Activated CD8-positive, alpha-beta memory T cell treated with anti-CD3 and anti-CD28 coated beads, Interleukin-2, amount 10 ng/mL, durations not matched to agents 7 days and 5 days (primary cell): ENCODE measurements at regions not wholly inside any gene's neighbourhood (a gene's known extent, or its start where the extent isn't known, plus 50 kb on each side); places are given as distances from the start of the nearest gene placed in this dataset.
"Not testable (repeated sequence)": the region's sequence is repeated elsewhere in the genome, so short reads cannot be mapped to it uniquely, and the experiment has no call there.

Source experiments
- ATAC-seq: fragments of 150-1000 bp; cut with Tn5 transposase; one replicate; pipeline ENCODE4 v1.10.0; 2021; ENCODE audit warnings: moderate library complexity
- CTCF ChIA-PET: fragments of 350-600 bp; sonication (Branson Sonifier 250); formaldehyde crosslinking; loops from one replicate; lab custom pipeline; 2021; ENCODE audit warnings: antibody characterized with exemption; lab: Charles Lee
- DNase-seq: peaks from one replicate; pipeline ENCODE4 v3.0.0-alpha.2; 2020
- H3K27ac Mint-ChIP-seq: one replicate; pipeline ENCODE4 v1.8.0; 2021; ENCODE audit warnings: mild to moderate bottlenecking, mixed read lengths
- H3K27me3 Mint-ChIP-seq: one replicate; pipeline ENCODE4 v1.8.0; 2021; ENCODE audit warnings: mixed read lengths
- H3K36me3 Mint-ChIP-seq: one replicate; pipeline ENCODE4 v1.8.0; 2021; ENCODE audit warnings: mild to moderate bottlenecking, mixed read lengths
- H3K4me1 Mint-ChIP-seq: one replicate; pipeline ENCODE4 v1.8.0; 2021; ENCODE audit warnings: mixed read lengths
- H3K4me3 Mint-ChIP-seq: one replicate; pipeline ENCODE4 v1.8.0; 2021; ENCODE audit warnings: mild to moderate bottlenecking, moderate library complexity, mixed read lengths
- H3K9me3 Mint-ChIP-seq: one replicate; pipeline ENCODE4 v1.8.0; 2022; ENCODE audit warnings: low read depth, mixed read lengths

- CTCF ChIA-PET: no interaction called here
- no peak for DNase-seq
- Mint-ChIP-seq H3K4me3 (no peak overlapping the region), H3K9me3 (peaks cover 6% of the 10 kb centered on the region), H3K27ac (no peak overlapping the region), H3K4me1 (no peaks in the 10 kb centered on the region), H3K27me3 (no peaks in the 10 kb centered on the region), H3K36me3 (no peaks in the 10 kb centered on the region)
- ATAC-seq: no peak
Observed at GRCh38 chr21:19510057-19510456, 1106.5 kb upstream of the TMPRSS15 start.

GRCh38 chr21:19510653-19511052 is 1107.1 kb upstream of the TMPRSS15 start:
- ATAC-seq: no peak
- no peak for DNase-seq
- Mint-ChIP-seq H3K4me1 (no peaks in the 10 kb centered on the region), H3K27ac (no peak overlapping the region), H3K4me3 (no peak overlapping the region), H3K9me3 (peaks cover 6% of the 10 kb centered on the region), H3K27me3 (no peaks in the 10 kb centered on the region), H3K36me3 (no peaks in the 10 kb centered on the region)
- CTCF ChIA-PET: no interaction called here

GRCh38 chr21:19522381-19522780 is 1118.8 kb upstream of the TMPRSS15 start:
- ATAC-seq (no peak), DNase-seq (no peak)
- H3K9me3 Mint-ChIP-seq: peaks cover 15% of the 10 kb centered on the region
- no peaks in the 10 kb centered on the region for H3K4me1 Mint-ChIP-seq
- CTCF ChIA-PET: no interaction called here
- no peaks in the 10 kb centered on the region for H3K27me3 Mint-ChIP-seq
- H3K36me3 Mint-ChIP-seq: no peaks in the 10 kb centered on the region
- H3K4me3 Mint-ChIP-seq: no peak overlapping the region
- H3K27ac Mint-ChIP-seq: no peak overlapping the region

- H3K9me3 Mint-ChIP-seq: peaks cover 15% of the 10 kb centered on the region
- H3K4me3 Mint-ChIP-seq: no peak overlapping the region
- H3K27ac Mint-ChIP-seq: no peak overlapping the region
- ATAC-seq (no peak), DNase-seq (no peak)
- no peaks in the 10 kb centered on the region for H3K27me3 Mint-ChIP-seq
- no peaks in the 10 kb centered on the region for H3K36me3 Mint-ChIP-seq
- CTCF ChIA-PET: no interaction called here
- no peaks in the 10 kb centered on the region for H3K4me1 Mint-ChIP-seq
Observed at GRCh38 chr21:19523061-19523460, 1119.5 kb upstream of the TMPRSS15 start.

- Mint-ChIP-seq H3K9me3 (peaks cover 15% of the 10 kb centered on the region), H3K27ac (no peak overlapping the region), H3K36me3 (no peaks in the 10 kb centered on the region), H3K27me3 (no peaks in the 10 kb centered on the region), H3K4me1 (no peaks in the 10 kb centered on the region), H3K4me3 (no peak overlapping the region)
- CTCF ChIA-PET: no interaction called here
- ATAC-seq (no peak), DNase-seq (no peak)
Observed at GRCh38 chr21:19523746-19524145, 1120.2 kb upstream of the TMPRSS15 start.

- ATAC-seq: no peak
- H3K4me3 Mint-ChIP-seq: no peak overlapping the region
- CTCF ChIA-PET: no interaction called here
Observed at GRCh38 chr21:19529031-19529430, 1125.4 kb upstream of the TMPRSS15 start.

DNA sequence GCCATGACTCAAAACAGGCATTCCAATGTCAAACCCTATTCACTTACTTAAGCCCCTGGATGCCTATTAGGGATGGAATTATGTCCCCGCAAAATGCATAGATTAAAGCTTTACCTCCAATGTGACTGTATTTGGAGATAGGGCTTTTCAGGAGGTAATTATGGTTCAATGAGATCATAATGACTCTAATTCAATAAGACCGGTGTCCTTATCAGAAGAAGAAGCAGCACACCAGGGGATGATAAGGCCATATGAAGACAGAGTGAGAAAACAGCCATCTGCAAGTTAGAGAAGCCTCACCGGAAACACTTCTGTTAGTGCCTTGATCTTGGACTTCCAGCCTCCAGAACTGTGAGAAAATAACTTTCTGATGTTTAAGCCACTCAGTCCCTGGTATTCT is 1131.8 kb upstream of the TMPRSS15 start:
- CTCF ChIA-PET: no interaction called here
- H3K27me3 Mint-ChIP-seq: no peaks in the 10 kb centered on the region
- no peaks in the 10 kb centered on the region for H3K4me1 Mint-ChIP-seq
- no peaks in the 10 kb centered on the region for H3K9me3 Mint-ChIP-seq
- H3K4me3 Mint-ChIP-seq: no peak overlapping the region
- DNase-seq (no peak), ATAC-seq (no peak)
- H3K36me3 Mint-ChIP-seq: no peaks in the 10 kb centered on the region
- H3K27ac Mint-ChIP-seq: no peak overlapping the region

More at GRCh38 chr21:19529031-19529430, 1125.4 kb upstream of the TMPRSS15 start:
- Mint-ChIP-seq H3K36me3 (no peaks in the 10 kb centered on the region), H3K9me3 (peaks cover 5% of the 10 kb centered on the region), H3K27ac (no peak overlapping the region), H3K27me3 (no peaks in the 10 kb centered on the region), H3K4me1 (no peaks in the 10 kb centered on the region)
- DNase-seq: no peak

- ATAC-seq: no peak
- no peaks in the 10 kb centered on the region for H3K9me3 Mint-ChIP-seq
- H3K4me3 Mint-ChIP-seq: no peak overlapping the region
- no peak overlapping the region for H3K27ac Mint-ChIP-seq
- H3K27me3 Mint-ChIP-seq: no peaks in the 10 kb centered on the region
- H3K36me3 Mint-ChIP-seq: no peaks in the 10 kb centered on the region
- no peaks in the 10 kb centered on the region for H3K4me1 Mint-ChIP-seq
- CTCF ChIA-PET: no interaction called here
- no peak for DNase-seq
Observed at GRCh38 chr21:19537116-19537515, 1133.5 kb upstream of the TMPRSS15 start.

- ATAC-seq: no peak
- Mint-ChIP-seq H3K4me1 (no peaks in the 10 kb centered on the region), H3K27me3 (no peaks in the 10 kb centered on the region), H3K4me3 (no peak overlapping the region), H3K27ac (no peak overlapping the region), H3K9me3 (peaks cover 6% of the 10 kb centered on the region), H3K36me3 (no peaks in the 10 kb centered on the region)
- DNase-seq: no peak
- CTCF ChIA-PET: no interaction called here
Observed at GRCh38 chr21:19540287-19540686, 1136.7 kb upstream of the TMPRSS15 start.

GRCh38 chr21:19541602-19542001 is 1138.0 kb upstream of the TMPRSS15 start:
- DNase-seq (no peak), ATAC-seq (no peak)
- H3K36me3 Mint-ChIP-seq: no peaks in the 10 kb centered on the region
- peaks cover 14% of the 10 kb centered on the region for H3K9me3 Mint-ChIP-seq
- H3K27me3 Mint-ChIP-seq: no peaks in the 10 kb centered on the region
- CTCF ChIA-PET: no interaction called here
- no peak overlapping the region for H3K27ac Mint-ChIP-seq
- H3K4me1 Mint-ChIP-seq: no peaks in the 10 kb centered on the region
- H3K4me3 Mint-ChIP-seq: no peak overlapping the region

DNA sequence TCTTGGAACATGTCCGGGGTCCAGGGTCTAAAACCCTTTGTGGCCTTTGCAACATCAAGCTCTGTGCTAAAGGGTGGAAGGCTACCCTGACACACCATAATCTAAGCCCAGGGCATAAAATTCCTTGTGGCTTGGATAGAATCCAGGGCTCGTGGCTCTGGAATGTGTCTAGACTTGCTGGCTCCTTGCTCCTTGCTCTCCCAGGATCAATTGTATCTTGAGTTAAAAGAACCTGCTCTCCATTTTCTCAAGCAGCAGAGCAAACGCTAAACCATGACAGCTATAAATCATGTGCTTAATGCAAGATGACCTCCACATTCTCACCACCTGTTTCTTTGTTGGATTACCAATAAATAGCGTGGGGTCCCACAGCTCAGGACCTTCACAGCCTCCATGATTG is 1140.9 kb upstream of the TMPRSS15 start:
- CTCF ChIA-PET: not testable (repeated sequence)

DNA sequence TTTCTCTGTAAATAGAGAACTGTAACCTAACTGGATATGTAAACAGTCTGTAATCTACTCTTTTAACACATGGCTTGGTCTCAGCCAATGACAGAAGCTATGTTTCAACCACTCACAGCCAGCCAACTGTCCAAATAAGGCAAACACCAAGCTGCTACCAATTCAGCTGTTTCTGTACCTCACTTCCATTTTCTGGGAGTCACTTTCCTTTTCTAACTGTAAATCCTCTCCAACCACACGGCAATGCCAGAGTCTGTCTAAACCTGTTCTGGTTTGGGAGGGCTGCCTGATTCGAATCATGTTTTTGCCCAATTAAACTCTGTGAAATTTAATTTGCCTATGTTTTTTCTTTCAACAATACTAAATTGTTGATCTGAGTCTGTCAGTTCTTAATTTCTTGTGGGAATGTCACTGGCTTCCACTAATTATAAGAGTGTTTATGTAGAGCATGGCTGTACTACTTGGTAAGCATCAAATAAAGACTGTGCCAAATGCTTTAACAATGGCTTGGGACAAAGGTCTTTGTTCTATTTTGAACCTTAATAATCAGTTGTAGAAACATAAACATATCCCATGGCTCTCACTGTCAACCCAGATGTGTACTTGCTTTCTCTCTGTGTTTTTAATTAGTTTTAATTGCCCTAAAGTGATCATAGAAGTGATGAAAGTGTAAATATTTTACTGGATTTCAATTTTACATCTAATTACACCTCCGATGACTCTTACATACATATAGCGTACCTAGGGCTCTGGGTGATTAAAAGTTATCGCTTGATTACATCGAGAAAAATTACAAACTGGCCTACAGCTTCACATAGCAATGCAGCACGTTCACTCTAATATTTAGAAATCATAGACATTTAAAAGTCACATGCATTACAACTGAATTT is 1144.6 kb upstream of the TMPRSS15 start:
- Mint-ChIP-seq H3K27me3 (no peaks in the 10 kb centered on the region), H3K4me3 (no peak overlapping the region), H3K36me3 (no peaks in the 10 kb centered on the region), H3K9me3 (peaks cover 20% of the 10 kb centered on the region), H3K4me1 (no peaks in the 10 kb centered on the region), H3K27ac (no peak overlapping the region)
- ATAC-seq (no peak), DNase-seq (no peak)
- CTCF ChIA-PET: no interaction called here

More for the DNA sequence above, 1140.9 kb upstream of the TMPRSS15 start:
- DNase-seq, H3K27me3 Mint-ChIP-seq, H3K4me3 Mint-ChIP-seq, ATAC-seq, H3K27ac Mint-ChIP-seq, H3K36me3 Mint-ChIP-seq, H3K4me1 Mint-ChIP-seq: not testable (repeated sequence)
- H3K9me3 Mint-ChIP-seq: peaks cover 20% of the 10 kb centered on the region

DNA sequence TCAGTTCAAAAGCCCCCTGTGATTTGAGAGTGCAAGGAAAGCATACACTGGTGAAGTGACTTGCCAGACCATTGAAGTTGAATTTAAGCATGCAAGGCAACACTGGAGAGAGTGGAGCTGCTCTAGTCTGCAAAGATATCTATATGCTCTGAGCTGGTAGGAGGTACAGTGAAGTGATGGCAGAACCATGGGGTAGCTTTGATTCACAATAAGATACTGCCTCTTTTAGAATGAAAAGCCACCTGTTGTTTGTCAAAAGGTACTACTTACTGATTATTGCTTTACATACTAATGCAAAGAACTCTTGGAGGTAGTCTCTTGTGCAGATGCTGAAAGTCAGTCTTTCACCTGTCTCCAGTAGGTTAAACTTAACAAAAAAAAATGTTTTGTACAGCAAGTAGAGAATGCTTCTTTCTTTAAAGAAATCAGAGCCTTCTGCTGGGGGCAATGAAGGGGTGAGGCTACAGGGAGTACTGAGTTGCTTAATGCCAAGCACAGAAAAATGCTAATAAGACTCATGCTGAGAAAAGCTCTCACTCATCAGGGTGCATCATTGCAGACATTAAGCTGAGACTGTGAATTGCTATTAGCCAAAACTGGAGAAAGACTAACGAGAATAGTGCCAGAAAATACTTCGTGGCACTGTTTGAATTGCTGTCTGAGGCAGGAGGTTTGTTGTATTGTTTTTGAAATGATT is 1150.5 kb upstream of the TMPRSS15 start:
- Mint-ChIP-seq H3K9me3 (peaks cover 2% of the 10 kb centered on the region), H3K36me3 (no peaks in the 10 kb centered on the region), H3K4me3 (no peak overlapping the region), H3K27me3 (no peaks in the 10 kb centered on the region), H3K4me1 (no peaks in the 10 kb centered on the region), H3K27ac (no peak overlapping the region)
- CTCF ChIA-PET: no interaction called here
- DNase-seq (no peak), ATAC-seq (no peak)

DNA sequence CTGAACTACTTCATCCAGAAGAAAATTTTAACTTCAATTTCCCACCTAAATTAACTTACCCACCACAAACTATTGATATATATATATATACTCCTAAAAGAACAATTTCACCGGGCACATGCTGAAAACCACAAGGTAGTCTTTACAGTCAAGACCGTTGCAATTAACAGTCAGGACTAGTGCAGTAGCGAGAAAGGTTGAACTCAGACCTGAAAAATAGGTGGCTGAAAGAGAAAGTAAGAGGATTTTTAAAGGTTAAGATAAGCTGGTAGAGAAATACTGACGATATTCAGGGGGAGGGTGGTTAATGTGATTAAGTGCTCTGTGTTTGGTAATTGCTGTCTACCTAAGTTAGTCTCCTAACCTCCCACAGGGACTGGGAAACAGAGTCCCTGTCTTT is 1153.5 kb upstream of the TMPRSS15 start:
- H3K9me3 Mint-ChIP-seq: peaks cover 12% of the 10 kb centered on the region
- H3K27ac Mint-ChIP-seq: no peak overlapping the region
- CTCF ChIA-PET: no interaction called here
- no peak for DNase-seq
- H3K4me3 Mint-ChIP-seq: no peak overlapping the region
- H3K4me1 Mint-ChIP-seq: no peaks in the 10 kb centered on the region
- ATAC-seq: no peak
- H3K36me3 Mint-ChIP-seq: no peaks in the 10 kb centered on the region
- H3K27me3 Mint-ChIP-seq: no peaks in the 10 kb centered on the region
